Mesendoderm (in vitro differentiated cells): ENCODE measurements at regions not wholly inside any gene's neighbourhood (a gene's known extent, or its start where the extent isn't known, plus 50 kb on each side); places are given as distances from the start of the nearest gene placed in this dataset.

ENCODE experiments used
- DNase-seq: peaks from one replicate; pipeline ENCODE4 v3.0.0; 2013
- H2AK5ac ChIP-seq: 2 replicates; pipeline ENCODE4 v1.6.1; 2013; ENCODE audit warnings: low read length, inconsistent platforms
- H2BK120ac ChIP-seq: 2 replicates; pipeline ENCODE4 v1.6.1; 2013; ENCODE audit warnings: low read depth, mild to moderate bottlenecking, low read length, moderate library complexity, mixed read lengths
- H2BK15ac ChIP-seq: replicated peaks from 2 replicates; pipeline ENCODE4 v1.6.1; 2013; ENCODE audit warnings: low read depth, mild to moderate bottlenecking, moderate library complexity
- H2BK5ac ChIP-seq: 2 replicates; pipeline ENCODE4 v1.6.1; 2013; ENCODE audit warnings: low read length, inconsistent platforms
- H3K18ac ChIP-seq: 2 replicates; pipeline ENCODE4 v1.6.1; 2013; ENCODE audit warnings: mild to moderate bottlenecking, low read length, mixed read lengths
- H3K23ac ChIP-seq: one replicate; pipeline ENCODE4 v1.6.1; 2013; ENCODE audit warnings: low read length
- H3K27ac ChIP-seq: 2 replicates; pipeline ENCODE4 v1.5.1; 2013; ENCODE audit warnings: low read depth, mild to moderate bottlenecking, inconsistent platforms, low read length, moderate library complexity
- H3K27me3 ChIP-seq: 2 replicates; pipeline ENCODE4 v1.6.1; 2013; ENCODE audit warnings: low read length, control low read depth, mild to moderate bottlenecking, inconsistent platforms; ENCODE audit not compliant: insufficient read depth, poor library complexity
- H3K36me3 ChIP-seq: 2 replicates; pipeline ENCODE4 v1.6.1; 2013; ENCODE audit warnings: low read length, inconsistent platforms; ENCODE audit not compliant: control insufficient read depth, insufficient read depth
- H3K4ac ChIP-seq: one replicate; pipeline ENCODE4 v1.6.1; 2013; ENCODE audit warnings: low read depth, mild to moderate bottlenecking, low read length, moderate library complexity
- H3K4me1 ChIP-seq: 2 replicates; pipeline ENCODE4 v1.6.1; 2013; ENCODE audit warnings: low read depth, low read length, inconsistent platforms; ENCODE audit not compliant: control insufficient read depth
- H3K4me2 ChIP-seq: 2 replicates; pipeline ENCODE4 v1.6.1; 2013; ENCODE audit warnings: low read length
- H3K4me3 ChIP-seq: 2 replicates; pipeline ENCODE4 v1.5.1; 2013; ENCODE audit warnings: mild to moderate bottlenecking, low read length
- H3K56ac ChIP-seq: one replicate; pipeline ENCODE4 v1.6.1; 2013; ENCODE audit warnings: low read length
- H3K79me1 ChIP-seq: 2 replicates; pipeline ENCODE4 v1.6.1; 2013; ENCODE audit warnings: low read length, inconsistent platforms
- H3K79me2 ChIP-seq: 2 replicates; pipeline ENCODE4 v1.6.1; 2013; ENCODE audit warnings: mild to moderate bottlenecking, low read length; ENCODE audit not compliant: control insufficient read depth, insufficient read depth
- H3K9ac ChIP-seq: 2 replicates; pipeline ENCODE4 v1.6.1; 2013; ENCODE audit warnings: low read length, inconsistent platforms
- H4K5ac ChIP-seq: one replicate; pipeline ENCODE4 v1.6.1; 2013; ENCODE audit warnings: low read length
- H4K8ac ChIP-seq: one replicate; pipeline ENCODE4 v1.6.1; 2013; ENCODE audit warnings: low read depth, mild to moderate bottlenecking, control low read depth, low read length, moderate library complexity
- WGBS: extraction: QIAGEN DNeasy Blood & Tissue Kit; methylation state at CpG from one replicate; pipeline ENCODE4 v1.1.7; 2013; ENCODE audit warnings: low lambda C conversion rate, missing lambda C conversion rate; ENCODE audit not compliant: insufficient coverage; ENCODE audit errors: extremely low coverage; 5-methylcytosine and 5-hydroxymethylcytosine counted together

DNA sequence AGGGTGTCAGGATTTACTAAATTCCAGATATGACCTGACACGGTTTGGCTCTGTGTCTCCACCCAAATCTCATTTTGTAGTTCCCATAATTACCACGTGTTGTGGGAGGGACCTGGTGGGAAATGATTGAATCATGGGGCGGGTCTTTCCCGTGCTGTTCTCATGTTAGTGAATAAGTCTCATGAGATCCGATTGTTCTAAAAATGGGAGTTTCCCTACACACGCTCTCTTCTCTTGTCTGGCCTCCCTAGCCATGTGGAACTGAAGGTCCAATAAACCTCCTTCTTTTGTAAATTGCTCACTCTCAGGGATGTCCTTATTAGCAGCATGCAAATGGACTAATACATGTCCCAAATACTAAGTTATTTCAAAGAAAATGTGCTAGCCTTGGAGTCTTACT is 121.1 kb downstream of the CENPW start:
- H3K4ac ChIP-seq = no peak overlapping the region
- H3K27me3 ChIP-seq = no peaks in the 10 kb centered on the region
- no peak overlapping the region for H4K8ac ChIP-seq
- no peak overlapping the region for H2AK5ac ChIP-seq
- H3K9ac ChIP-seq = no peak overlapping the region
- no peak overlapping the region for H3K56ac ChIP-seq
- no peaks in the 10 kb centered on the region for H3K79me1 ChIP-seq
- no CpG with 5 or more reads among the region's 6 CpGs for WGBS
- no peak for DNase-seq
- H3K4me3 ChIP-seq = no peak overlapping the region
- no peak overlapping the region for H3K18ac ChIP-seq
- H3K79me2 ChIP-seq = no peaks in the 10 kb centered on the region
- H3K4me2 ChIP-seq = no peak overlapping the region
- H3K27ac ChIP-seq = no peak overlapping the region
- H3K23ac ChIP-seq = no peak overlapping the region
- H2BK5ac ChIP-seq = no peak overlapping the region
- H3K36me3 ChIP-seq = no peaks in the 10 kb centered on the region
- no peak overlapping the region for H4K5ac ChIP-seq
- no peak overlapping the region for H2BK15ac ChIP-seq
- H3K4me1 ChIP-seq = no peaks in the 10 kb centered on the region
- no peak overlapping the region for H2BK120ac ChIP-seq

- Histone ChIP-seq H3K27ac (no peak overlapping the region), H3K4me3 (no peak overlapping the region), H3K4me1 (no peaks in the 10 kb centered on the region), H3K79me1 (no peaks in the 10 kb centered on the region), H4K8ac (no peak overlapping the region), H3K23ac (no peak overlapping the region), H2BK15ac (no peak overlapping the region), H2BK5ac (no peak overlapping the region), H3K4ac (no peak overlapping the region), H2AK5ac (no peak overlapping the region), H3K18ac (no peak overlapping the region), H3K9ac (no peak overlapping the region), H3K79me2 (no peaks in the 10 kb centered on the region), H3K36me3 (no peaks in the 10 kb centered on the region), H3K27me3 (no peaks in the 10 kb centered on the region), H3K56ac (no peak overlapping the region), H4K5ac (no peak overlapping the region), H2BK120ac (no peak overlapping the region), H3K4me2 (no peak overlapping the region)
- no CpG with 5 or more reads among the region's 1 CpG for WGBS
- DNase-seq = no peak
These were observed 124.3 kb downstream of the CENPW start for GRCh38 chr6:126464245-126464644.

GRCh38 chr6:126475449-126475848 is 135.5 kb downstream of the CENPW start:
- Histone ChIP-seq H2BK120ac (no peak overlapping the region), H3K56ac (no peak overlapping the region), H3K4me3 (no peak overlapping the region), H4K5ac (no peak overlapping the region), H3K4ac (no peak overlapping the region), H4K8ac (no peak overlapping the region), H3K18ac (no peak overlapping the region), H3K79me2 (no peaks in the 10 kb centered on the region), H3K36me3 (no peaks in the 10 kb centered on the region), H3K4me2 (no peak overlapping the region), H2AK5ac (no peak overlapping the region), H3K79me1 (no peaks in the 10 kb centered on the region), H3K9ac (no peak overlapping the region), H2BK15ac (no peak overlapping the region), H2BK5ac (no peak overlapping the region), H3K23ac (no peak overlapping the region), H3K27me3 (no peaks in the 10 kb centered on the region), H3K4me1 (no peaks in the 10 kb centered on the region), H3K27ac (no peak overlapping the region)
- DNase-seq = no peak

DNA sequence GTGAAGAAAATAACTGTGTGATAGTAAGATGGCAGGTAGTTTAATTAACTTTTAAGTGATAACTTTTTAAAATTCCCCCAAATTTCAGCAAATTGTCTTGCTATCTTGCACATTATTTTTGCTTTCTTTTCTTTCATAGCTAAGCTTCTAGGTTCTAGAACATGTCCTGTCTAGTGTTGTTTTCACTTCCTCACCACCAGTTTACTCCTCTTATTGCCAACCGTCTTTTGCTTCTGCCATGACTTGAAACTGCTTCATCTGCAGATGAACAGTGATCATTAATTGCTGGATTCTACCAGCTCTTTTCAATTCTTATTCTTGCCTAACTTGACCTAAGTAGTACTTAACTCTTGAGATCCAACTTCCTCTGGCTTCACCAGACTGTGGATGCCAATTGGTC is 137.8 kb downstream of the CENPW start:
- H3K4me3 ChIP-seq = no peak overlapping the region
- no peak overlapping the region for H2BK15ac ChIP-seq
- no peaks in the 10 kb centered on the region for H3K36me3 ChIP-seq
- H3K4ac ChIP-seq = no peak overlapping the region
- H3K56ac ChIP-seq = no peak overlapping the region
- no peaks in the 10 kb centered on the region for H3K27me3 ChIP-seq
- no peak overlapping the region for H3K4me2 ChIP-seq
- no peak overlapping the region for H4K5ac ChIP-seq
- H3K79me1 ChIP-seq = no peaks in the 10 kb centered on the region
- no peak overlapping the region for H3K27ac ChIP-seq
- no peak overlapping the region for H3K9ac ChIP-seq
- DNase-seq = no peak
- H2AK5ac ChIP-seq = no peak overlapping the region
- no peak overlapping the region for H2BK120ac ChIP-seq
- no peak overlapping the region for H3K23ac ChIP-seq
- no CpG with 5 or more reads among the region's 1 CpG for WGBS
- H3K4me1 ChIP-seq = no peaks in the 10 kb centered on the region
- no peak overlapping the region for H4K8ac ChIP-seq
- H3K79me2 ChIP-seq = no peaks in the 10 kb centered on the region
- no peak overlapping the region for H2BK5ac ChIP-seq
- no peak overlapping the region for H3K18ac ChIP-seq

DNA sequence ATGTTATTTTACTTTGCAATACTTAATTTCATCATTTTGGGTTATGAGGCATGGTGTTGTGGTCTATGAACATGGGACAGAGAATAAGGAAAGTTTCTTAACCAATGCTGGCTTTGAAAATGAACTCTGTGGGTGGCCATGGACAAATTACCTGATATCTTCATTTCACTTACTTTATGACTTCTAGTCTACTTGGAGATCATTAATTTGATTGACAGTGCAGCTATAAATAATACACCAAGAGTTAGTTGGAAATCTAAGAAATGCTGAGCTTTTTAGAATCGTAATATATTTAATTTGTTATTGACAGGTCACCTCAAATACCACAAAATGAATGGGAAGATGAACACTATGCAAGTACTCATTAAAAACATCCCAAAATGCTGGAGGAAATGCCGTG is 140.4 kb downstream of the CENPW start:
- no peak for DNase-seq
- no CpG with 5 or more reads among the region's 2 CpGs for WGBS
- Histone ChIP-seq H3K79me1 (no peaks in the 10 kb centered on the region), H3K23ac (no peak overlapping the region), H3K4me2 (no peak overlapping the region), H3K56ac (no peak overlapping the region), H4K8ac (no peak overlapping the region), H3K4ac (no peak overlapping the region), H3K4me3 (no peak overlapping the region), H3K27me3 (no peaks in the 10 kb centered on the region), H2AK5ac (no peak overlapping the region), H3K4me1 (no peaks in the 10 kb centered on the region), H4K5ac (no peak overlapping the region), H2BK5ac (no peak overlapping the region), H3K27ac (no peak overlapping the region), H3K79me2 (no peaks in the 10 kb centered on the region), H3K18ac (no peak overlapping the region), H3K36me3 (no peaks in the 10 kb centered on the region), H2BK120ac (no peak overlapping the region), H3K9ac (no peak overlapping the region), H2BK15ac (no peak overlapping the region)

DNA sequence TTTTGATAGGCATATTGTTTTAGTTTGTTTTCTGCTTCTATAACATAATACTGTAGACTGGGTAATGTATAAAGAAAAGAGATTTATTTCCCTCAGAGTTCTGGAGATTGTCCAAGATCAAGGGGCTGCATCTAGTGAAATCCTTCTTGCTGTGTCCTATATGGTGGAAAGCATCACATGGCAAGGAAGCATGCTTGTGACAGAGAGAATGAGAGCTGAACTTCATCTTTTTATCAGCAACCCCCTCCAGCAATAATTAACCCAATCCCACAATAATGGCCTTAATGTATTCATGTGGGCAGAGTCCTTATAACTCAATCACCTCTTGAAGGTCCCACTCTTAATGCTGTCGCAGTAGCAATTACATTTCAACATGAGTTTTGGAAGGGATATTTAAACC is 141.4 kb downstream of the CENPW start:
- no peaks in the 10 kb centered on the region for H3K79me2 ChIP-seq
- no peak overlapping the region for H4K8ac ChIP-seq
- H3K27me3 ChIP-seq = no peaks in the 10 kb centered on the region
- no peak overlapping the region for H3K23ac ChIP-seq
- DNase-seq = no peak
- no peak overlapping the region for H2AK5ac ChIP-seq
- no peak overlapping the region for H4K5ac ChIP-seq
- H2BK120ac ChIP-seq = no peak overlapping the region
- H3K9ac ChIP-seq = no peak overlapping the region
- no CpG with 5 or more reads among the region's 1 CpG for WGBS
- H3K18ac ChIP-seq = no peak overlapping the region
- H3K56ac ChIP-seq = no peak overlapping the region
- H3K4me3 ChIP-seq = no peak overlapping the region
- H3K4ac ChIP-seq = no peak overlapping the region
- H3K79me1 ChIP-seq = no peaks in the 10 kb centered on the region
- no peaks in the 10 kb centered on the region for H3K36me3 ChIP-seq
- H3K27ac ChIP-seq = no peak overlapping the region
- no peak overlapping the region for H3K4me2 ChIP-seq
- no peak overlapping the region for H2BK15ac ChIP-seq
- H3K4me1 ChIP-seq = no peaks in the 10 kb centered on the region
- H2BK5ac ChIP-seq = no peak overlapping the region
